GM21526 (cell line): ENCODE measurements at regions not wholly inside any gene's neighbourhood (a gene's known extent, or its start where the extent isn't known, plus 50 kb on each side); places are given as distances from the start of the nearest gene placed in this dataset.
"Not testable (repeated sequence)": the region's sequence is repeated elsewhere in the genome, so short reads cannot be mapped to it uniquely, and the experiment has no call there.

Experiments
- ATAC-seq: cut with Tn5 transposase; IDR thresholded peaks from one replicate; pipeline ENCODE4 v1.9.1; 2021; ENCODE audit warnings: moderate library complexity; ENCODE audit not compliant: unreplicated experiment, low FRiP score

GRCh38 chr16:85216522-85217375 is 104.5 kb upstream of the CIBAR2 start:
- ATAC-seq = no peak

GRCh38 chr16:85220125-85220839 is 108.0 kb upstream of the CIBAR2 start:
- no peak for ATAC-seq

GRCh38 chr16:85220964-85221731 is 108.9 kb upstream of the CIBAR2 start:
- no peak for ATAC-seq

- ATAC-seq = no peak
Measured at GRCh38 chr16:85221771-85222154, 109.5 kb upstream of the CIBAR2 start.

GRCh38 chr16:85222155-85222863 is 110.0 kb upstream of the CIBAR2 start:
- ATAC-seq = no peak

- no peak for ATAC-seq
Measured at GRCh38 chr16:85225257-85225656, 113.0 kb upstream of the CIBAR2 start.

GRCh38 chr16:85225721-85226120 is 113.4 kb upstream of the CIBAR2 start:
- ATAC-seq = no peak

- peak; percentile 57 for ATAC-seq
Measured at GRCh38 chr16:85227084-85227945, 115.0 kb upstream of the CIBAR2 start.

GRCh38 chr16:85227946-85228862 is 115.9 kb upstream of the CIBAR2 start:
- ATAC-seq = no peak

- no peak for ATAC-seq
Measured at GRCh38 chr16:85228970-85229430, 116.7 kb upstream of the CIBAR2 start.

GRCh38 chr16:85229869-85230462 is 117.7 kb upstream of the CIBAR2 start:
- ATAC-seq = no peak

GRCh38 chr16:85230764-85231383 is 118.6 kb upstream of the CIBAR2 start:
- ATAC-seq = not testable (repeated sequence)

GRCh38 chr16:85231959-85232358 is 119.7 kb upstream of the CIBAR2 start:
- no peak for ATAC-seq

- no peak for ATAC-seq
Measured at GRCh38 chr16:85232369-85233142, 120.3 kb upstream of the CIBAR2 start.

GRCh38 chr16:85233516-85233915 is 121.2 kb upstream of the CIBAR2 start:
- ATAC-seq = no peak

- ATAC-seq = no peak
Measured at GRCh38 chr16:85234310-85235204, 122.3 kb upstream of the CIBAR2 start.
